ENCODE measurements at regions not wholly inside any gene's neighbourhood (a gene's known extent, or its start where the extent isn't known, plus 50 kb on each side); places are given as distances from the start of the nearest gene placed in this dataset.

GRCh38 chr16:54993106-54993895, 62.6 kb downstream of the IRX5 start:
- H4K20me1 ChIP-seq (ENCODE audit: control insufficient read depth, extremely low read depth, insufficient read depth, low read length): no peaks in the 10 kb centered on the region
- H2AFZ ChIP-seq (ENCODE audit: low read length): no peak overlapping the region
- H3K9me3 ChIP-seq (ENCODE audit: control insufficient read depth, insufficient read depth, low read depth, low read length): no peaks in the 10 kb centered on the region
- H3K4me1 ChIP-seq (ENCODE audit: control insufficient read depth, extremely low read depth, insufficient read depth, low read length): no peaks in the 10 kb centered on the region
- no peak overlapping the region for H3K9ac ChIP-seq (ENCODE audit: insufficient read depth, low read length)
- no peak for DNase-seq (ENCODE audit: low read depth in 2 of 2)
- TF ChIP-seq CTCF (conservative IDR thresholded peaks at IDR 0.05 in 1 of 2, IDR thresholded peaks at IDR 0.05 in 1 of 2; ENCODE audit: low read depth in 1 of 2, low read length in 2 of 2): no peak
- TF ChIP-seq EZH2 (IDR thresholded peaks at IDR 0.05; ENCODE audit: low read length, missing control alignments): no peak
- H3K36me3 ChIP-seq (ENCODE audit: control insufficient read depth, insufficient read depth, low read length): no peaks in the 10 kb centered on the region
- no peaks in the 10 kb centered on the region for H3K79me2 ChIP-seq (ENCODE audit: control insufficient read depth, insufficient read depth, low read length)
- no peaks in the 10 kb centered on the region for H3K27me3 ChIP-seq (ENCODE audit: control insufficient read depth, insufficient read depth, low read length)
- no peak overlapping the region for H3K4me3 ChIP-seq (replicated peaks in 1 of 4; ENCODE audit: control extremely low read depth in 1 of 4, insufficient read depth in 1 of 4, low read depth in 3 of 4, low read length in 4 of 4)
- no peak overlapping the region for H3K4me2 ChIP-seq (ENCODE audit: extremely low read depth, insufficient read depth, low read length)
- no peak overlapping the region for H3K27ac ChIP-seq (ENCODE audit: insufficient read depth, low read length)

- Histone ChIP-seq H4K20me1 (ENCODE audit: control insufficient read depth, extremely low read depth, insufficient read depth, low read length) (no peaks in the 10 kb centered on the region), H3K27me3 (ENCODE audit: control insufficient read depth, insufficient read depth, low read length) (no peaks in the 10 kb centered on the region), H3K9ac (ENCODE audit: insufficient read depth, low read length) (no peak overlapping the region), H3K36me3 (ENCODE audit: control insufficient read depth, insufficient read depth, low read length) (no peaks in the 10 kb centered on the region), H3K79me2 (ENCODE audit: control insufficient read depth, insufficient read depth, low read length) (no peaks in the 10 kb centered on the region), H3K4me3 (replicated peaks in 1 of 4; ENCODE audit: control extremely low read depth in 1 of 4, insufficient read depth in 1 of 4, low read depth in 3 of 4, low read length in 4 of 4) (no peak overlapping the region), H3K4me1 (ENCODE audit: control insufficient read depth, extremely low read depth, insufficient read depth, low read length) (no peaks in the 10 kb centered on the region), H2AFZ (ENCODE audit: low read length) (no peak overlapping the region), H3K4me2 (ENCODE audit: extremely low read depth, insufficient read depth, low read length) (no peak overlapping the region), H3K27ac (ENCODE audit: insufficient read depth, low read length) (no peak overlapping the region), H3K9me3 (ENCODE audit: control insufficient read depth, insufficient read depth, low read depth, low read length) (no peaks in the 10 kb centered on the region)
- TF ChIP-seq CTCF (conservative IDR thresholded peaks at IDR 0.05 in 1 of 2, IDR thresholded peaks at IDR 0.05 in 1 of 2; ENCODE audit: low read depth in 1 of 2, low read length in 2 of 2) (no peak), EZH2 (IDR thresholded peaks at IDR 0.05; ENCODE audit: low read length, missing control alignments) (no peak)
- DNase-seq (ENCODE audit: low read depth in 2 of 2): no peak
Measured at GRCh38 chr16:54996186-54996585, 65.5 kb downstream of the IRX5 start.

- Histone ChIP-seq H2AFZ (ENCODE audit: low read length) (no peak overlapping the region), H3K9me3 (ENCODE audit: control insufficient read depth, insufficient read depth, low read depth, low read length) (no peaks in the 10 kb centered on the region), H4K20me1 (ENCODE audit: control insufficient read depth, extremely low read depth, insufficient read depth, low read length) (no peaks in the 10 kb centered on the region), H3K79me2 (ENCODE audit: control insufficient read depth, insufficient read depth, low read length) (no peaks in the 10 kb centered on the region), H3K4me1 (ENCODE audit: control insufficient read depth, extremely low read depth, insufficient read depth, low read length) (no peaks in the 10 kb centered on the region), H3K4me2 (ENCODE audit: extremely low read depth, insufficient read depth, low read length) (no peak overlapping the region), H3K4me3 (replicated peaks in 1 of 4; ENCODE audit: control extremely low read depth in 1 of 4, insufficient read depth in 1 of 4, low read depth in 3 of 4, low read length in 4 of 4) (no peak overlapping the region), H3K36me3 (ENCODE audit: control insufficient read depth, insufficient read depth, low read length) (no peaks in the 10 kb centered on the region), H3K27me3 (ENCODE audit: control insufficient read depth, insufficient read depth, low read length) (no peaks in the 10 kb centered on the region), H3K27ac (ENCODE audit: insufficient read depth, low read length) (no peak overlapping the region), H3K9ac (ENCODE audit: insufficient read depth, low read length) (no peak overlapping the region)
- DNase-seq (ENCODE audit: low read depth in 2 of 2): peak in 1 of 2 donors; percentile 17
- no peak for TF ChIP-seq CTCF (conservative IDR thresholded peaks at IDR 0.05 in 1 of 2, IDR thresholded peaks at IDR 0.05 in 1 of 2; ENCODE audit: low read depth in 1 of 2, low read length in 2 of 2)
- no peak for TF ChIP-seq EZH2 (IDR thresholded peaks at IDR 0.05; ENCODE audit: low read length, missing control alignments)
Measured at GRCh38 chr16:54998834-54999233, 68.2 kb downstream of the IRX5 start.

All from fibroblast of lung (primary cell).